ENCODE measurements at regions not wholly inside any gene's neighbourhood (a gene's known extent, or its start where the extent isn't known, plus 50 kb on each side); places are given as distances from the start of the nearest gene placed in this dataset.

DNA sequence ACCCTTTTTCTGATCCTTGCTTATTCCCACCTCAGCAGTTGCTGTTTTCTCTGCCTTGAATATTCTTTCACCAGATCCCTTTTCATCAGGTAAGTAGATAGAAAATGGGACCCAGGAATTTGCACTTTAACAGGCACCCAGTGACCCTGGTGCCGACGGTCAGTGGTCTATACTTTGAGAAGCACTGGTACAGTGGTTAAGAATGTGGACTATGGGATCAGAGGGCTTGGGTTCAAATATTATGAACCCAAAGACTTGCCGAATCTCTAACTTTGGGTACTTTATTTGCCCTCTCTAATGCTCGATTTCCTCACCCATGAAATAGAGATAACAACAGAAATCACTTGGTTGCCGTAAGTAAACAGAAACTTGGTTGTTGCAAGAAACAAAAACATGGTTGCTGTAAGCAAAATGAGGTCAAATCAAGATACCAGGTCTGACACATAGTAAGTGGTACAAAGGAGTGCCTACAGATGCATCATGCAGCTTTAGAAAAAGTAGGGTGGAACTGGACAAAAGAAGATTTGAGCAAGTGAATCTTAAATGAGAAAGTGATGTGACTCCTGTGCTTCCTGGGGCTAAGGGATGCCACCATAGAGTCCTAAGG, 69.5 kb upstream of the GLS start:
- no peak for TF ChIP-seq CTCF (IDR thresholded peaks at IDR 0.05; ENCODE audit: low read depth, low read length)
- no peak for TF ChIP-seq POLR2A (IDR thresholded peaks at IDR 0.05; ENCODE audit: extremely low read depth, insufficient read length)

All from NB4 (cell line).